Activated naive CD8-positive, alpha-beta T cell treated with anti-CD3 and anti-CD28 coated beads for 36 hours (primary cell): ENCODE measurements at regions not wholly inside any gene's neighbourhood (a gene's known extent, or its start where the extent isn't known, plus 50 kb on each side); places are given as distances from the start of the nearest gene placed in this dataset.

Experiments used
- DNase-seq: peaks from one replicate; pipeline ENCODE4 v3.0.0; 2021
- H3K27ac Mint-ChIP-seq: one replicate; pipeline ENCODE4 v1.8.0; 2022; ENCODE audit warnings: mild to moderate bottlenecking, moderate library complexity, mixed read lengths
- H3K27me3 Mint-ChIP-seq: one replicate; pipeline ENCODE4 v1.8.0; 2022; ENCODE audit warnings: mild to moderate bottlenecking, mixed read lengths
- H3K36me3 Mint-ChIP-seq: one replicate; pipeline ENCODE4 v1.8.0; 2021; ENCODE audit warnings: mild to moderate bottlenecking, mixed read lengths
- H3K4me1 Mint-ChIP-seq: one replicate; pipeline ENCODE4 v1.8.0; 2021; ENCODE audit warnings: mixed read lengths
- H3K4me3 Mint-ChIP-seq: one replicate; pipeline ENCODE4 v1.8.0; 2022; ENCODE audit warnings: mild to moderate bottlenecking, moderate library complexity, mixed read lengths
- H3K9me3 Mint-ChIP-seq: one replicate; pipeline ENCODE4 v1.8.0; 2022; ENCODE audit warnings: mixed read lengths

GRCh38 chr9:706606-707459 lies 134.7 kb upstream of the DMRT1 start:
- H3K4me3 Mint-ChIP-seq = peak overlapping the region; percentile 83
- H3K9me3 Mint-ChIP-seq = no peaks in the 10 kb centered on the region
- peak; percentile 36 for DNase-seq
- H3K36me3 Mint-ChIP-seq = peaks cover 7% of the 10 kb centered on the region
- H3K27me3 Mint-ChIP-seq = peaks cover 24% of the 10 kb centered on the region
- peaks cover 14% of the 10 kb centered on the region for H3K4me1 Mint-ChIP-seq
- H3K27ac Mint-ChIP-seq = peak overlapping the region; percentile 79

- Mint-ChIP-seq H3K27ac (no peak overlapping the region), H3K4me3 (no peak overlapping the region), H3K27me3 (peaks cover 21% of the 10 kb centered on the region), H3K9me3 (no peaks in the 10 kb centered on the region), H3K4me1 (peaks cover 14% of the 10 kb centered on the region), H3K36me3 (peaks cover 7% of the 10 kb centered on the region)
- no peak for DNase-seq
These were observed 133.3 kb upstream of the DMRT1 start for GRCh38 chr9:708182-708550.

DNA sequence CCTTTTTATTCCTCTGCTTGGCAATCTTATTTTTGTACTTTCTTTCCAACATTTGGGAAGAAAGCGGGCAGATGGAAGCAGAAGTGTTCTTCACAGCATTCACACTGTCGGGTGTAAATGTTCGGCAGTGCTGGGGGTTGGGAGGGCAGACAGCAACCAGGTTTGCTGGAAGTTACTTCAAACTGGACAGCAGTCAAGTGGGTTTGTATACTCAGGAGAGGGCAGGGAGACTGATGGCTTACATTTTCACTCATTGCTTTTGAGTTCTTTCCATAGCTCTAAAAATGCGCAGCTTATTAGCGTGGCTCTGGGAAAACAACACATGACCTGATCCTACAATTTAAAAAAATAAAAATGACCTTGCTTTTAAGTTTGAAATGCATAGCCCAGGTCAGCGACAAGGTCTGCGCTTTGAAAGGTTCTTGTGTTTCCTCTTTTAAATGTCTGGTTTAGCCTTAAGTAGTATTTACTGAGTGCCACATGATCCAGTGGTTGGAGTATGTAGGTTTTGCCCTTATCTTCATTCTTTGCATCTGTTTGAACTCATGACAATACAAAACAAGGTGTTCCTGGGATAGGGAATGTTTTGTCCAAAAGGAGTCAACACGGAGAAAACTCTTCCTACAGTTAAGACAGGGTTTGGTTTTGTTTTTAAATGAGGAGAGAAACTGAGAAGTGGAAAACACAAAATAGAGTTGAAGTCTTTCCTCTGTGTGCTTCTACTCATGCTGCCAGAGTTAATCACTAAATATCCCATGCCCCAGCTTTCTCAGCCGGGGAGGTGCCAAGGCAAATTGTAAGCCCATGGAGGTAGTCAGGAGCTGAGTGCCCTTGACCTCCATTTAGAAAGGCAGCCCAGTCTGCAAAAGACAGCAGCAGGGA lies 132.7 kb upstream of the DMRT1 start:
- H3K4me1 Mint-ChIP-seq = peaks cover 14% of the 10 kb centered on the region
- H3K27ac Mint-ChIP-seq = no peak overlapping the region
- peaks cover 7% of the 10 kb centered on the region for H3K36me3 Mint-ChIP-seq
- no peak for DNase-seq
- no peak overlapping the region for H3K4me3 Mint-ChIP-seq
- H3K9me3 Mint-ChIP-seq = no peaks in the 10 kb centered on the region
- peaks cover 21% of the 10 kb centered on the region for H3K27me3 Mint-ChIP-seq

DNA sequence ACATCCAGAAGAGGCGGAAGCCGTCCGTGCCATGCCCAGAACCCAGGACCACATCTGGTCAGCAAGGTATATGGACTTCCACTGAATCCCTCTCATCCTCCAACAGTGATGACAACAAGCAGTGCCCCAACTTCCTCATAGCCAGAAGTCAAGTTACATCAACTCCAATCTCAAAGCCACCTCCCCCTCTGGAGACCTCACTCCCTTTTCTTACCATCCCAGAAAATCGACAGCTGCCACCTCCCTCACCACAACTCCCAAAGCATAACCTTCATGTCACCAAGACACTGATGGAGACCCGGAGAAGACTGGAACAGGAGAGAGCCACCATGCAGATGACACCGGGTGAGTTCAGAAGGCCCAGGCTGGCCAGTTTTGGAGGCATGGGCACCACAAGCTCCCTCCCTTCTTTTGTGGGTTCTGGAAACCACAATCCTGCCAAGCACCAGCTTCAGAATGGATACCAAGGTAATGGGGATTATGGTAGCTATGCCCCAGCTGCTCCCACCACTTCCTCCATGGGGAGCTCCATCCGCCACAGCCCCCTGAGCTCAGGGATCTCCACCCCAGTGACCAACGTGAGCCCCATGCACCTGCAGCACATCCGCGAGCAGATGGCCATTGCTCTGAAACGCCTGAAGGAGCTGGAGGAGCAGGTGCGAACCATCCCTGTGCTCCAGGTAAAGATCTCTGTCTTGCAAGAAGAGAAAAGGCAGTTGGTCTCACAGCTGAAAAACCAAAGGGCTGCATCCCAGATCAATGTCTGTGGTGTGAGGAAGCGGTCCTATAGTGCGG lies 130.3 kb upstream of the DMRT1 start:
- Mint-ChIP-seq H3K36me3 (peaks cover 7% of the 10 kb centered on the region), H3K9me3 (no peaks in the 10 kb centered on the region), H3K27ac (no peak overlapping the region), H3K4me1 (peaks cover 11% of the 10 kb centered on the region), H3K27me3 (peaks cover 16% of the 10 kb centered on the region), H3K4me3 (no peak overlapping the region)
- DNase-seq = no peak

DNA sequence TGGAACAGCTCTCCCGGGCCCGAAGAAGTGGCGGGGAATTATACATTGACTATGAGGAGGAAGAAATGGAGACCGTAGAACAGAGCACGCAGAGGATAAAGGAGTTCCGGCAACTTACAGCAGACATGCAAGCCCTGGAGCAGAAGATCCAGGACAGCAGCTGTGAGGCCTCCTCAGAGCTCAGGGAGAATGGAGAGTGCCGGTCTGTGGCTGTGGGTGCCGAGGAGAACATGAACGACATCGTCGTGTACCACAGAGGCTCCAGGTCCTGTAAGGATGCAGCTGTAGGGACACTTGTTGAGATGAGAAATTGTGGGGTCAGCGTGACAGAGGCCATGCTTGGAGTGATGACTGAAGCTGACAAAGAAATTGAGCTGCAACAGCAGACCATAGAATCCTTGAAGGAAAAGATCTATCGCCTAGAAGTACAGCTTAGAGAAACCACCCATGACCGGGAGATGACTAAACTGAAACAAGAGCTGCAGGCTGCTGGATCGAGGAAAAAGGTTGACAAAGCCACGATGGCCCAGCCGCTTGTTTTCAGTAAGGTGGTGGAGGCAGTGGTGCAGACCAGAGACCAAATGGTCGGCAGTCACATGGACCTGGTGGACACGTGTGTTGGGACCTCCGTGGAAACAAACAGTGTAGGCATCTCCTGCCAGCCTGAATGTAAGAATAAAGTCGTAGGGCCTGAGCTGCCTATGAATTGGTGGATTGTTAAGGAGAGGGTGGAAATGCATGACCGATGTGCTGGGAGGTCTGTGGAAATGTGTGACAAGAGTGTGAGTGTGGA lies 129.5 kb upstream of the DMRT1 start:
- Mint-ChIP-seq H3K36me3 (peaks cover 3% of the 10 kb centered on the region), H3K9me3 (no peaks in the 10 kb centered on the region), H3K4me1 (peaks cover 3% of the 10 kb centered on the region), H3K27me3 (peaks cover 8% of the 10 kb centered on the region), H3K4me3 (no peak overlapping the region), H3K27ac (no peak overlapping the region)
- DNase-seq = no peak

DNA sequence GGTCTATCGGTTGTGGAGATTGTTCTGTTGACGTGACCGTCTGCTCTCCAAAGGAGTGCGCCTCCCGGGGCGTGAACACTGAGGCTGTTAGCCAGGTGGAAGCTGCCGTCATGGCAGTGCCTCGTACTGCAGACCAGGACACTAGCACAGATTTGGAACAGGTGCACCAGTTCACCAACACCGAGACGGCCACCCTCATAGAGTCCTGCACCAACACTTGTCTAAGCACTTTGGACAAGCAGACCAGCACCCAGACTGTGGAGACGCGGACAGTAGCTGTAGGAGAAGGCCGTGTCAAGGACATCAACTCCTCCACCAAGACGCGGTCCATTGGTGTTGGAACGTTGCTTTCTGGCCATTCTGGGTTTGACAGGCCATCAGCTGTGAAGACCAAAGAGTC lies 128.9 kb upstream of the DMRT1 start:
- H3K36me3 Mint-ChIP-seq = peaks cover 3% of the 10 kb centered on the region
- no peak for DNase-seq
- H3K9me3 Mint-ChIP-seq = no peaks in the 10 kb centered on the region
- no peak overlapping the region for H3K27ac Mint-ChIP-seq
- H3K27me3 Mint-ChIP-seq = peaks cover 8% of the 10 kb centered on the region
- no peak overlapping the region for H3K4me3 Mint-ChIP-seq
- peaks cover 3% of the 10 kb centered on the region for H3K4me1 Mint-ChIP-seq

DNA sequence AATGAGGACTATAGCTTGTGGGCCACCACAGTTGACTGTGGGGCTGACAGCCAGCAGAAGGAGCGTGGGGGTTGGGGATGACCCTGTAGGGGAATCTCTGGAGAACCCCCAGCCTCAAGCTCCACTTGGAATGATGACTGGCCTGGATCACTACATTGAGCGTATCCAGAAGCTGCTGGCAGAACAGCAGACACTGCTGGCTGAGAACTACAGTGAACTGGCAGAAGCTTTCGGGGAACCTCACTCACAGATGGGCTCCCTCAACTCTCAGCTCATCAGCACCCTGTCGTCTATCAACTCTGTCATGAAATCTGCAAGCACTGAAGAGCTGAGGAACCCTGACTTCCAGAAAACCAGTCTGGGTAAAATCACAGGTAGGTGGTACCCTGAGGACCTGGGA lies 128.4 kb upstream of the DMRT1 start:
- H3K4me3 Mint-ChIP-seq = no peak overlapping the region
- no peak for DNase-seq
- peaks cover 3% of the 10 kb centered on the region for H3K36me3 Mint-ChIP-seq
- H3K4me1 Mint-ChIP-seq = peaks cover 3% of the 10 kb centered on the region
- peaks cover 8% of the 10 kb centered on the region for H3K27me3 Mint-ChIP-seq
- H3K9me3 Mint-ChIP-seq = no peaks in the 10 kb centered on the region
- no peak overlapping the region for H3K27ac Mint-ChIP-seq

DNA sequence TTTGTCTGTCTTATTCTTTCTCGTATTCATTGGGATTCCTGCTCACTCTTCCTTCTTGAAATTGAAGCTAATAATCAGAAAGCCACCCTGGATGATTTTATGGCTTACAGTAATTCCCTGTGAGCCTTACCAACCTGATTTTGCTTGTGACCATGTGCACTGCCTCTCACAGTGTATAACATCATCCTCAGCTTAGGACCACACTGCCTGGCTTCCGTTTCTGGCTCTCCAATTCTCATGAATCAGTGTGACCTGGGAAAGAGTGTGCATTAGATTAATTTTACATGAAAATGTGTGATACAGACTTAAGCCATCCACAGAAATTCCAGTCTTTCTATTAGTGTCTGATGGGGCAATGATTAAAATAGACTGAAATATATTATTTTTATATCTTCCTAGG lies 126.8 kb upstream of the DMRT1 start:
- H3K4me1 Mint-ChIP-seq = no peaks in the 10 kb centered on the region
- no peak overlapping the region for H3K4me3 Mint-ChIP-seq
- no peak overlapping the region for H3K27ac Mint-ChIP-seq
- H3K36me3 Mint-ChIP-seq = peaks cover 3% of the 10 kb centered on the region
- no peaks in the 10 kb centered on the region for H3K27me3 Mint-ChIP-seq
- H3K9me3 Mint-ChIP-seq = no peaks in the 10 kb centered on the region
- DNase-seq = no peak

- H3K9me3 Mint-ChIP-seq = no peaks in the 10 kb centered on the region
- no peaks in the 10 kb centered on the region for H3K27me3 Mint-ChIP-seq
- H3K4me3 Mint-ChIP-seq = no peak overlapping the region
- no peaks in the 10 kb centered on the region for H3K4me1 Mint-ChIP-seq
- no peak overlapping the region for H3K27ac Mint-ChIP-seq
- peaks cover 3% of the 10 kb centered on the region for H3K36me3 Mint-ChIP-seq
- no peak for DNase-seq
These were observed 126.2 kb upstream of the DMRT1 start for GRCh38 chr9:715300-715699.

GRCh38 chr9:715743-716400 lies 125.6 kb upstream of the DMRT1 start:
- no peaks in the 10 kb centered on the region for H3K4me1 Mint-ChIP-seq
- H3K4me3 Mint-ChIP-seq = no peak overlapping the region
- H3K36me3 Mint-ChIP-seq = peaks cover under 1% of the 10 kb centered on the region
- H3K9me3 Mint-ChIP-seq = no peaks in the 10 kb centered on the region
- H3K27me3 Mint-ChIP-seq = no peaks in the 10 kb centered on the region
- DNase-seq = no peak
- no peak overlapping the region for H3K27ac Mint-ChIP-seq

DNA sequence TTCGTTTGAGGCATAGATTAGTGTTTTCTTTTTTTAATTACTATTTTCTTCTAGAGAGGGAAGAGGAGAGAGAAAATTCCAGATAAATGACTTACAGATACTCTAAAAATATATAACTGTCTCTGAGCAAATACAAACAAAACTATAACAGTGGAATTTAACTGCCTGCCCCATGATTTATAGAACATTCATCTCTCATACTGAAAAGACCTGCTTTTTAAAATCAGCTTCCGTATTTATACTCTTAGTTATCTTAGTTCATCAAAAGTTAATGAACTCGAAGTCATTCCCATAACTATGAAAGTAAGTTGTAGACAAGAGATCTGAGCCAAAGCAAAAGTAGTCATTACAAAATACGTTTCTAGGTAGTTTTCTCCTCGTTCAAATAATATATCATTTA lies 123.8 kb upstream of the DMRT1 start:
- Mint-ChIP-seq H3K36me3 (no peaks in the 10 kb centered on the region), H3K4me1 (no peaks in the 10 kb centered on the region)

GRCh38 chr9:720239-720881 lies 121.1 kb upstream of the DMRT1 start:
- H3K27ac Mint-ChIP-seq = no peak overlapping the region

More for the DNA sequence above, 123.8 kb upstream of the DMRT1 start:
- Mint-ChIP-seq H3K9me3 (no peaks in the 10 kb centered on the region), H3K4me3 (no peak overlapping the region), H3K27ac (no peak overlapping the region), H3K27me3 (no peaks in the 10 kb centered on the region)
- no peak for DNase-seq

DNA sequence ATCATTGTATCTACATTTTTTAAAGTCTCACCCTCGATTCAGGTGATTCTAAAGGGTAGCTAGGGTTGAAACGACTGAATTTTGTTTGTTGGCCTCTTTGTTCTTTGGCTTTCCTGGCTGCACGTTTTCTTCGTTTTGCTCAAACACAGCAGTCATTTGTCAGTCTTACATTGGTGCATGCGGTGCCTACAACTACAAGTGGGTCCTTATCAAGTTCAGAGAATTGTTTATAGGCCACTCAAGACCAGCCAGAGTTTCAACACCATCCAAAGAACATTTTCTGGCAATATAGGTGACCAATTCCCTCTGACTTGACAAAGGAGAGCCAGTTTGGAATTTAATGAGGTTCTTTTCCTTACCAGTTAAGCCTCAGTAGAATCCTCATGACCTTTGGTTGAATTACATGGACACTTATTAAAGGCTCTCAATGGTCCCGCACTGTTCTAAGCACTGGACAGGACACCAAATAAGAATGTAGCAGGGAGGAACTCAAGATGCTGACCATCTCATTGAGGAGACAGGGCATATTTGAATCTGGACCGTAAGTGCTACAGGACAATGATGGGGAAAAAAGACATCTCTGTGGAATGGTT lies 119.0 kb upstream of the DMRT1 start:
- Mint-ChIP-seq H3K4me1 (peaks cover 2% of the 10 kb centered on the region), H3K9me3 (no peaks in the 10 kb centered on the region), H3K36me3 (no peaks in the 10 kb centered on the region), H3K27me3 (no peaks in the 10 kb centered on the region), H3K4me3 (no peak overlapping the region), H3K27ac (no peak overlapping the region)
- DNase-seq = no peak

More at GRCh38 chr9:720239-720881, 121.1 kb upstream of the DMRT1 start:
- no peak for DNase-seq
- Mint-ChIP-seq H3K4me3 (no peak overlapping the region), H3K27me3 (no peaks in the 10 kb centered on the region), H3K4me1 (no peaks in the 10 kb centered on the region), H3K36me3 (no peaks in the 10 kb centered on the region), H3K9me3 (no peaks in the 10 kb centered on the region)
